AG08396 (cell line): ENCODE measurements at regions not wholly inside any gene's neighbourhood (a gene's known extent, or its start where the extent isn't known, plus 50 kb on each side); places are given as distances from the start of the nearest gene placed in this dataset.
"Not testable (repeated sequence)": the region's sequence is repeated elsewhere in the genome, so short reads cannot be mapped to it uniquely, and the experiment has no call there.

Experiments used
- DNase-seq: peaks from one replicate; pipeline ENCODE4 v3.0.0; 2012; ENCODE audit warnings: low spot score, mixed read lengths

GRCh38 chr14:30160608-30161007 lies 233.0 kb upstream of the PRKD1 start:
- no peak for DNase-seq

GRCh38 chr14:30162066-30162465 lies 234.4 kb upstream of the PRKD1 start:
- DNase-seq: no peak

- DNase-seq: no peak
Observed at GRCh38 chr14:30165255-30165654, 237.6 kb upstream of the PRKD1 start.

DNA sequence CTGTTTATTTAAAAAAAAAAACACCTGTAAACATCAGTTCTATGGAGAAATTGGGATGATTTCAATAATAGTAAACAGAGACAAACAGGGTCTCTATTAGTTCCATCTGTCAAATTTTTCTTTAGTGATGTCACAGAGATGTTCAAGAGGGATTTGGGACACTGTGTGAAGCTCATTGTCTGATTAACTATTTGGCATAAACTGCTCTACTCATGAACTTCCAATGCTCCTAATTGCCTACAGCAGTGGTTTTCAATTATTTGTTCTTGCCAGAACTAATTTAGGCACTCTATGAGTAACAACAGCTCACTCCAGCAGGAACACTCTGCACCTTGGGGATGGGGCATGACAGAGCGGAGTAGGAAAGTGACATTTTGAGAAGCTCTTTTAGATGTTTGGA lies 250.1 kb upstream of the PRKD1 start:
- no peak for DNase-seq

DNA sequence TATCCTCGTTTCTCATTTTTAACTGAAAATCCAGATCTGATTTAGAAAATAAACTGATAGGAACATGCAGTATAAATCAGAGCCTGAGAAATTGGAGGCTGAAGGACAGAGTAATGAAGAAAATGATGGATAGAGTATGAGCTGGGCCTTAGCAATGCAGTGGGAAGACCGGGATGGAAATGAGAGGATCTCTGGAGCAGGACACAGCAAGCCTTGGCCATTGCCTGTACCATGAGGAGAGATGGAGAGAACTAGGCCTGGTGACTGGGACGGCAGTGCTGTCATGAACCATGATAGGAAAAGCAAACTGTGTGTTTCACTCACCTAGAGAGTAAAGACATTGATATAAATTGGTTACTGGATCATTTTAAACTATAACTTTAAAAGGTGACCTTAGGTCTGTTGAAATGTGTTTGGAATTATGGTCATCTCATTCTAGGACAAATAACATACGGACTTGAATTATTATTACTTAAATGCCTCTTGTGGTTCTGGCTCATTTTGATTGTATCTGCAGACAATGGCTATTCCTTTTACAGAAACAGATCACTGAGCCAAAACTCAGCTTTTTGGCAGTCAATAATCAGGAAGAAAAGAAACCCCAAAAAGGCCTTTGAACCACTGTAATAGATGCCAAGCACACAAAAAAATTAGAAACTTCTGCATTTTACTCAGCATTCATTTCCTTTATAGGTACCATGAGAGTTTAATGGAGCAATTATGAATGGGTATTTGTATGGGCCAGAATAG lies 251.9 kb upstream of the PRKD1 start:
- no peak for DNase-seq

GRCh38 chr14:30180219-30180618 lies 252.6 kb upstream of the PRKD1 start:
- DNase-seq: no peak

GRCh38 chr14:30185832-30186231 lies 258.2 kb upstream of the PRKD1 start:
- DNase-seq: no peak

- DNase-seq: no peak
Observed at GRCh38 chr14:30191639-30192279, 264.1 kb upstream of the PRKD1 start.

- no peak for DNase-seq
Observed at GRCh38 chr14:30193101-30193500, 265.5 kb upstream of the PRKD1 start.

GRCh38 chr14:30193845-30194501 lies 266.3 kb upstream of the PRKD1 start:
- peak; percentile 38 for DNase-seq

DNA sequence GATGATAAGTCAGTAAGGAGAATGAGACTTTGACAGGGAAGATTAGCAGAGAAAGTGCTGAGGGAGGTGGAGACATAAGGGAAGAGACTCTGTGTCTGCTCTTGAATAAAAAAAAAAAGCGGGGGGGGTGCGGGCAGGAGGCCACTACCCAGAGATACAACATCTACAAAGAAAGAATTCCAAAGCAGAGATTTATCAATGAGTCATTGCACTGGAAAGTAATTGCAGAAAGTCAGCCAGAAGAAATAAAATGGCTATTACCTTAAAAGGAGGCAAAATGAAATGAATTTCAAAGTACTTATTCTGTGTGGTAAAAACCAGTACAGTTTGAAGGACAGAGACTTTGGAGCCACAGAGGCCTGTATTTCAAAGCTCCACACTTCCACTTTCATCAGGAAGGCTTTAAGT lies 267.1 kb upstream of the PRKD1 start:
- peak; percentile 43 for DNase-seq

DNA sequence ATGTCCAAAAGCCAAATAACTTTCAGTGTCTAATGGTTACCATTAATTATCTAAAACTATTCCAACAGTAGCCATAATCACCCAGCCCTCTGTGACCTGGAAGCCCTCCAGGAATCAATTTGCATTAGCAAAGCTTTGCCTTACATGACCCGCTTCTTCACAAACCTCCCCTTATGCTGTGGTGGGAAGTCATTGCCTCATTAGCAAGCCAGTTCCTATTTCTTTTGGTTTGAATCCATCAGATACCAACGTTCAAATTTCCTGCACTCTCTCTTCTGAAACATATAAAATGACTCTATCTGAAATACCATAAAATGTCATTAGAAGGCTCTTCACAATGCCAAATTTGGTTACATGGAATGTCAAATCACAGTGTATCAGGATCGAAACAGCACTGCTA lies 268.3 kb upstream of the PRKD1 start:
- no peak for DNase-seq

DNA sequence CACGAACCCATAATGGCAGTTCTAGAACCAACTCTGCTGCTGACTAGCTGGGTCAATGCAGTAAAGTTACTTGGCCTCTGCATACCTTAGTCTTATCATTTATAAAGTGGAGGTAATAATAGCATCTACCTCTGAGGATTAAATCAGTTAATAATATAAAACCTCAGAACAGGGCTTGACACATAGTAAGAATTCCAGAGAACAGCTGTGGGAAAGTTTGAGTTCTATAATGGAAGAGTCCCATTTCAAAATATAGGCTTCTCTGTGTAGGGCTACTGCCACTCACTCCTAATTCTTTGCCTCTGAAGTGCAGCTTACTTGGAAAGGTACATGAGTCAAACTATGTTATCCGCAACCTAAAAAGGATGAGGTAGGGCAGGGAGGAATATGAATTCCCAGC lies 269.2 kb upstream of the PRKD1 start:
- no peak for DNase-seq

DNA sequence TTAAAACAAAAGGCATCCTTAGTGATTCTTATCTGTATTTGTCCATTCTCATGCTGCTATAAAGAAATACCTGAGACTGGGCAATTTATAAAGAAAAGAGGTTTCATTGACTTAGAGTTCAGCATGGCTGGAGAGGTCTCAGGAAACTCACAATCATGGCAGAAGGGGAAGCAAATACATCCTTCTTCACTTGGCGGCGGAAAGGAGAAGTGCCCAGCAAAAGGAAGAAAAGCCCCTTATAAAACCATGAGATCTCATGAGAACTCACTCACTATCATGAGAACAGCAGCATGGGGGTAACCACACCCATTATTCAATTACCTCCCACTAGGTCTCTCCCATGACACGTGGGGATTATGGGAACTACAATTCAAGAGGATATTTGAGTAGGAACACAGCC lies 271.1 kb upstream of the PRKD1 start:
- DNase-seq: not testable (repeated sequence)

DNA sequence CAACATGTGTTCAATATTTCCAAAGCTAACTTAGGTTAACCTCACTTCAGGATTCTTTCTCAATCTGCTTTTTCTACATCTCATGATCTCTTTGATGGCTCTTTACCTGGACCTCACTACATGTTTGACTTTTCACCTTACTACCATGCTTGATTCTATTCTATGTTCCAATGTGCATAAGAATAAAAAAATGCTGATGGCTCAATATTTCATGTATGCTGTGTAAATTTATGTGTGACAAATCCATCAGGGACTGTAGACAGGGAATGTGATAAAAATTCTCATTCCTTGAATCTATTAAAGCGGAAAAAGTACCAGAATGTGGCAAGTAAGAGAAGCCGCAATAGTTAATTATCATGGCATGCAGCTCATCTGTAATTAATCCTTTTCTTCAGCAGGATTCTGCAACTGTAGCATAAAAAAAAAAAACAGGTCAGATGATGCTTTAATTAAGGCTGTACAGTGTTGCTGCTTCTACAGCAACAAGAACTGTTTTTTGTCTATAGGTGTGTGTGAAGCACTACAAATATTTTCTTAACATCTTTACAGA lies 276.9 kb upstream of the PRKD1 start:
- no peak for DNase-seq

DNA sequence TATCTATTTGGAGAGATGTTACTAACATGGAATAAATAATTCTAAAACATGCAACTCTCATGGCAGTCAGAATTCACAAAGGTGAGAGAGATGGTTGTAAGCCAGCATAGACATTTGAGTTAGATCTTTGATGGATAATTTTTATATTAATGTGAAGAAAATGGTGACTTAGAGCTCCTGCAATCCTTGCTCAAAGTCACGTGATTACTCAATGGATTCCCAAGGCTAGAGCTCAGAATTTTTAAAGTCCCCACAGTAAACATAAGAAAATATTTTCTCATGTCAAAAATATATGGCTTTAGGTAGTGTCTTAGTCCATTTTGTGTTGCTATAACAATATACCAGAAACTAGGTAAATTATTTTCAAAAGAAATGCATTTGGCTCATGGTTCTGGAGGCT lies 281.5 kb upstream of the PRKD1 start:
- DNase-seq: no peak

DNA sequence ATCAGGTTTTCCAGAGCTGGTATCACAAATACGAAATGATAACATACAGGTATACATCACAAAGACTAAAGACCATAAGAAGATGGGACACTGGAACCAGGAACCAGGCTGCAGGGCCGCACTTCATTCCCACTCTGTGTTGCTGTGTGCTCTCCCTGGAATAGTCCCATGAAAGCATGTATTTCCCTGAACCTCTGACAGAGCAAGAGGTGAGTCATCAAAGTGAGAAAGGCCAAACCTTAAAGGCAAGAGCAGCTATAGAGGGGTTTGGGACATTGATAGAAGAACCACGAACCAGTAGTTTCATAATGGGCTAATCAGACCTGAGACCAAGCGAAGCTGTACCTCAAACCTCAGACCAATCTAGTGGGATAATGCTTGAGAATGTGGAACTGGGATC lies 283.0 kb upstream of the PRKD1 start:
- DNase-seq: peak; percentile 17

- DNase-seq: no peak
Observed at GRCh38 chr14:30211326-30211725, 283.7 kb upstream of the PRKD1 start.

DNA sequence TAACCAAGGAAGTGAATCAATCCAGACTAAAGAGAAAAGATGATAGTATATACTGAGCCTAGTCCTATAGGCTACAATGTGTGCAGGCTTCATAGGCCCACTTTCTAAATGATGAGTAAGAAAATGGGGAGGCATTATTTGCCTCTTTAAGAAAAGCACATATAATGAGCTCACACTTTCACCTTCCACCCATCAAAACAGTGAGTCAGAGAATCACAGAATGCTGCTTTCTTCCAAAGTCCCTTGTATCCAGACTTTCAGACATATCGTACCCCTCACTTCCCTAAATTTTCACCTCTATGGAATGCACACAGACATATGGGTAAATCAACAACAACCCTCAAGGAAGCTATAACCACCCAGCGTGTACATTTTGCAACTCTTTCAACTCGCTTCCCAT lies 286.4 kb upstream of the PRKD1 start:
- no peak for DNase-seq

- peak; percentile 37 for DNase-seq
Observed at GRCh38 chr14:30214461-30215090, 286.9 kb upstream of the PRKD1 start.

DNA sequence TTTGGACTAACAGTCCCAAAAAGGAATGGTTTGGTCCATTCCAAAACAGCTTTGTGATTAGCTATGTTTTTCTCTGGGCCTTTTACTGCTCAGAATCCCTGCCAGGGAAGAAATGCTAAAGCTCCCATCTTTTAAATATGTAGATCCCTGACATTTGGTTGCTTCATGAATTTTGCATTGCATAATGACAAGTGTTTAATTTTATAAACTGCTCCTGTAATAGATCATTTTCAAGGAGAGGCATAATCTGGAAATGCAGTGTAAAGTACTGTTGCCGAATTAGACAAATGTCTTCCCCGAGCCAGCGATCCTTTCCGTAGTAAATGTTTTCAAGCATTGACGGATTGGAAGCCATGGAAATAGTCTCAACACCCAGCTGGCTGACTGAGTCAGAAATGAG lies 291.3 kb upstream of the PRKD1 start:
- DNase-seq: no peak

GRCh38 chr14:30221546-30221945 lies 293.9 kb upstream of the PRKD1 start:
- DNase-seq: no peak

DNA sequence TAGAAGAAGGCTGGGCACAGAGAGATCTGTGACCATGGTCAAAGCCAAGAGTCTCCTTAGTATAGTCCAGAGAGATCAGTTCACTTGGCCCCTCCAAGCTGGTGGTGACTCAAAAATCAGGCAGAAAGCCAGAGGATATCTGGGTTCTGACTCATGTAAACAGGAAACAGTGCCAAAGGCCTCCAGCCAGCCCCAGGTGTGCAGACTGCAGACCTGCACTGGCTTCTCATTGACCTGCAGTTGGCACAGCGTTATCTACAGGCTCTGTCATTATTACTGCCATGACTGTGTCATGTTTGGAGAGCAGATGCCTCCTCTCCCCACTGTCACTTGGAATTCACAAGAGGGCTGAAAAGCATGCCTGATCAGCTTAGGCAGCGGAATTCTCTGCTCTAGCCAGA lies 295.7 kb upstream of the PRKD1 start:
- DNase-seq: peak; percentile 77
